BE2C (cell line): ENCODE measurements at regions not wholly inside any gene's neighbourhood (a gene's known extent, or its start where the extent isn't known, plus 50 kb on each side); places are given as distances from the start of the nearest gene placed in this dataset.

ENCODE experiments used
- DNase-seq: peaks from one replicate; pipeline ENCODE4 v3.0.0-alpha.2; 2020
- H3K27me3 ChIP-seq: fragments of 250-450 bp; sonication (Bioruptor Pico); 2 replicates; pipeline ENCODE4 v1.5.1; 2020; ENCODE audit warnings: mild to moderate bottlenecking
- H3K36me3 ChIP-seq: fragments of 250-450 bp; sonication (Bioruptor Pico); 2 replicates; pipeline ENCODE4 v1.5.1; 2020; ENCODE audit warnings: mild to moderate bottlenecking
- H3K4me1 ChIP-seq: fragments of 250-450 bp; sonication (Bioruptor Pico); 2 replicates; pipeline ENCODE4 v1.5.1; 2020
- H3K4me3 ChIP-seq: 2 replicates; pipeline ENCODE4 v1.5.1; 2011; ENCODE audit warnings: low read depth, low read length
- H3K9me3 ChIP-seq: fragments of 250-450 bp; sonication (Bioruptor Pico); 2 replicates; pipeline ENCODE4 v1.5.1; 2020
- CTCF ChIP-seq: IDR thresholded peaks from 2 replicates; pipeline ENCODE4 v1.5.1; 2012; ENCODE audit warnings: mild to moderate bottlenecking, low read depth, low read length

GRCh38 chr18:51426996-51427395 lies 229.5 kb upstream of the MEX3C start:
- H3K4me3 ChIP-seq = no peak overlapping the region
- no peaks in the 10 kb centered on the region for H3K9me3 ChIP-seq
- no peak for TF ChIP-seq CTCF
- H3K4me1 ChIP-seq = no peaks in the 10 kb centered on the region
- no peak for DNase-seq
- H3K36me3 ChIP-seq = no peaks in the 10 kb centered on the region
- no peaks in the 10 kb centered on the region for H3K27me3 ChIP-seq

- Histone ChIP-seq H3K27me3 (no peaks in the 10 kb centered on the region), H3K36me3 (no peaks in the 10 kb centered on the region), H3K9me3 (no peaks in the 10 kb centered on the region), H3K4me3 (no peak overlapping the region), H3K4me1 (no peaks in the 10 kb centered on the region)
- no peak for DNase-seq
- no peak for TF ChIP-seq CTCF
Measured at GRCh38 chr18:51429644-51430043, 232.2 kb upstream of the MEX3C start.

- TF ChIP-seq CTCF = no peak
- no peaks in the 10 kb centered on the region for H3K27me3 ChIP-seq
- no peaks in the 10 kb centered on the region for H3K9me3 ChIP-seq
- H3K4me3 ChIP-seq = no peak overlapping the region
- no peaks in the 10 kb centered on the region for H3K36me3 ChIP-seq
- H3K4me1 ChIP-seq = no peaks in the 10 kb centered on the region
- DNase-seq = no peak
Measured at GRCh38 chr18:51430538-51430937, 233.1 kb upstream of the MEX3C start.

- no peak for DNase-seq
- Histone ChIP-seq H3K4me3 (no peak overlapping the region), H3K36me3 (no peaks in the 10 kb centered on the region), H3K4me1 (no peaks in the 10 kb centered on the region), H3K27me3 (no peaks in the 10 kb centered on the region), H3K9me3 (no peaks in the 10 kb centered on the region)
- TF ChIP-seq CTCF = no peak
Measured at GRCh38 chr18:51433296-51433695, 235.8 kb upstream of the MEX3C start.

- DNase-seq = no peak
- no peaks in the 10 kb centered on the region for H3K9me3 ChIP-seq
- no peak overlapping the region for H3K4me3 ChIP-seq
- no peaks in the 10 kb centered on the region for H3K27me3 ChIP-seq
- no peaks in the 10 kb centered on the region for H3K4me1 ChIP-seq
- no peaks in the 10 kb centered on the region for H3K36me3 ChIP-seq
- TF ChIP-seq CTCF = no peak
Measured at GRCh38 chr18:51433881-51434280, 236.4 kb upstream of the MEX3C start.

GRCh38 chr18:51437280-51438271 lies 240.1 kb upstream of the MEX3C start:
- no peak for DNase-seq
- Histone ChIP-seq H3K36me3 (no peaks in the 10 kb centered on the region), H3K4me1 (no peaks in the 10 kb centered on the region), H3K9me3 (no peaks in the 10 kb centered on the region), H3K27me3 (no peaks in the 10 kb centered on the region), H3K4me3 (no peak overlapping the region)
- no peak for TF ChIP-seq CTCF
